SU-DHL-6 (cell line): ENCODE measurements at regions not wholly inside any gene's neighbourhood (a gene's known extent, or its start where the extent isn't known, plus 50 kb on each side); places are given as distances from the start of the nearest gene placed in this dataset.

Experiments used
- CTCF ChIP-seq: fragments of 200-600 bp; sonication (generic); IDR thresholded peaks from one replicate; pipeline ENCODE4 v1.5.1; 2017; ENCODE audit warnings: antibody characterized with exemption, mild to moderate bottlenecking, low read length, moderate library complexity; ENCODE audit not compliant: insufficient read depth, poor library complexity, severe bottlenecking
- EZH2phosphoT487 ChIP-seq: fragments of 200-600 bp; sonication (generic), shearing (Covaris generic); conservative IDR thresholded peaks from 2 replicates; pipeline ENCODE4 v1.6.1; 2018; ENCODE audit warnings: mild to moderate bottlenecking, antibody characterized with exemption, low read length, moderate library complexity, mixed read lengths

GRCh38 chr2:19125901-19126680, 232.3 kb downstream of the OSR1 start:
- TF ChIP-seq CTCF (no peak), EZH2phosphoT487 (no peak)
